Smooth muscle cell (in vitro differentiated cells): ENCODE measurements at regions not wholly inside any gene's neighbourhood (a gene's known extent, or its start where the extent isn't known, plus 50 kb on each side); places are given as distances from the start of the nearest gene placed in this dataset.

Experiments
- DNase-seq: peaks from one replicate; lab custom pipeline; 2025; ENCODE audit not compliant: unreplicated experiment; lab: John Stamatoyannopoulos, UW
- H2AFZ ChIP-seq: fragments of 200-600 bp; sonication (generic); 2 replicates; pipeline ENCODE4 v1.6.0; 2016; ENCODE audit warnings: antibody characterized with exemption, low read depth, mild to moderate bottlenecking
- H3F3A ChIP-seq: fragments of 200-600 bp; sonication (generic); 2 replicates; pipeline ENCODE4 v1.6.0; 2017; ENCODE audit warnings: antibody characterized with exemption, low read depth
- H3K27ac ChIP-seq: fragments of 200-600 bp; sonication (generic); 2 replicates; pipeline ENCODE4 v1.5.1; 2016; ENCODE audit warnings: low read depth, mild to moderate bottlenecking
- H3K27me3 ChIP-seq: fragments of 200-600 bp; sonication (generic); 2 replicates; pipeline ENCODE4 v1.6.1; 2016; ENCODE audit warnings: low read depth, mild to moderate bottlenecking
- H3K36me3 ChIP-seq: fragments of 200-600 bp; sonication (generic); 2 replicates; pipeline ENCODE4 v1.5.1; 2016; ENCODE audit warnings: low read depth
- H3K4me1 ChIP-seq: fragments of 200-600 bp; sonication (generic); 2 replicates; pipeline ENCODE4 v1.5.1; 2016; ENCODE audit warnings: low read depth
- H3K4me2 ChIP-seq: fragments of 200-600 bp; sonication (generic); 2 replicates; pipeline ENCODE4 v1.6.0; 2016; ENCODE audit warnings: mild to moderate bottlenecking
- H3K4me3 ChIP-seq: fragments of 200-600 bp; sonication (generic); 2 replicates; pipeline ENCODE4 v1.5.1; 2016; ENCODE audit warnings: mild to moderate bottlenecking
- H3K79me2 ChIP-seq: fragments of 200-600 bp; sonication (generic); 2 replicates; pipeline ENCODE4 v1.6.0; 2016; ENCODE audit warnings: low read depth, mild to moderate bottlenecking
- H3K9ac ChIP-seq: fragments of 200-600 bp; sonication (generic); 2 replicates; pipeline ENCODE4 v1.6.0; 2016; ENCODE audit warnings: low read depth
- H3K9me3 ChIP-seq: fragments of 200-600 bp; sonication (generic); replicated peaks from 2 replicates; pipeline ENCODE4 v1.5.1; 2016; ENCODE audit warnings: low read depth
- H4K20me1 ChIP-seq: fragments of 200-600 bp; sonication (generic); 2 replicates; pipeline ENCODE4 v1.6.0; 2016; ENCODE audit warnings: low read depth
- CTCF ChIP-seq: fragments of 200-600 bp; sonication (generic); IDR thresholded peaks from 2 replicates; pipeline ENCODE4 v1.5.1; 2017; ENCODE audit warnings: borderline replicate concordance, mild to moderate bottlenecking, antibody characterized with exemption; ENCODE audit not compliant: insufficient read depth, poor library complexity, severe bottlenecking
- WGBS: methylation state at CpG from one replicate; pipeline ENCODE4 v1.1.7; 2016; ENCODE audit warnings: low lambda C conversion rate; 5-methylcytosine and 5-hydroxymethylcytosine counted together

DNA sequence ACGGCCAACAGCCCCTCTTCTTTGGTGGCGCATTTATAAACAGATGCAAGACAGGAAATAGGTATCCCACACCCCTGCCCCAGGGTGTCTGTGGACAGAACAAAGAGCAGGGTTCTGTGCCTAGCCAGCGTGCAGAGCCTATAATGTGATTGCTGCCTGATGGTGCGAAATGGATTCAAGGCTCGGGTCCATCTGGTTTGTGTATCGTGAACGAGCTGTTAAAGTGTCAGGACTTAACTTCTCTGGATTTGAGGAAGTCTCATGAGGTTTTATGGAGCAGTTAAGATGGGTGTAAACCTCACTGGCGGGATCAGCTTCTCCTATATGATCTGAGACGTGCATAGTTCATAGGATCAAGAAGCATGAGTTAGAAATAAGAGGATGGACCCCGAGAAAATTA is 388.7 kb upstream of the TBX3 start:
- H3K27ac ChIP-seq: no peak overlapping the region
- no peaks in the 10 kb centered on the region for H3K27me3 ChIP-seq
- H3K9me3 ChIP-seq: no peaks in the 10 kb centered on the region
- no peaks in the 10 kb centered on the region for H3K36me3 ChIP-seq
- H3K79me2 ChIP-seq: no peaks in the 10 kb centered on the region
- H3K4me3 ChIP-seq: no peak overlapping the region
- no peak for DNase-seq
- no peaks in the 10 kb centered on the region for H3K4me1 ChIP-seq
- no peaks in the 10 kb centered on the region for H3F3A ChIP-seq
- H3K4me2 ChIP-seq: peak overlapping the region; percentile 61
- WGBS: 10% methylated on average over 10 of the region's 10 CpGs
- peak overlapping the region; percentile 76 for H2AFZ ChIP-seq
- no peaks in the 10 kb centered on the region for H4K20me1 ChIP-seq
- no peak overlapping the region for H3K9ac ChIP-seq
- no peak for TF ChIP-seq CTCF

DNA sequence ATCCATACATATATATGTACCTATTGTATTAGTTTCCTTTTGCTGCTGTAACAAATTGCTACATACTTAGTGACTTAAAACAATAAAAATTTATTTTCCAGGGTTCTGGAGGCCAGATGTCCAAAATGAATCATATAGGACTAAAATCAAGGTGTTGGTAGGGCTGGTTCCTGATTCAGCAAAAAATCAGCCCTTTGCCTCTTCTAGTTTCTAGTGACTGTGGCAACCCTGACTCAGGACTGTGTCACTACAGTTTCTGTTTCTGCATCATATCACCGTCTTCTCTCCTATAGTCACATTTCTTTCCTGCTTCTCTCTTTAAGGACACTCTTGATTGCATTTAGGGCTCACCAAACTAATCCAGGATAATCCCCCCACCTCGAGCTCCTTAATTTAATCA is 386.3 kb upstream of the TBX3 start:
- H3K27ac ChIP-seq: no peak overlapping the region
- no peak overlapping the region for H3K4me2 ChIP-seq
- DNase-seq: no peak
- no peaks in the 10 kb centered on the region for H3F3A ChIP-seq
- H3K4me3 ChIP-seq: no peak overlapping the region
- H3K79me2 ChIP-seq: no peaks in the 10 kb centered on the region
- no peaks in the 10 kb centered on the region for H3K27me3 ChIP-seq
- no peak overlapping the region for H2AFZ ChIP-seq
- no peaks in the 10 kb centered on the region for H3K36me3 ChIP-seq
- no peak overlapping the region for H3K9ac ChIP-seq
- TF ChIP-seq CTCF: no peak
- no peaks in the 10 kb centered on the region for H3K4me1 ChIP-seq
- WGBS: 13% methylated on average over 2 of the region's 2 CpGs
- no peaks in the 10 kb centered on the region for H4K20me1 ChIP-seq
- no peaks in the 10 kb centered on the region for H3K9me3 ChIP-seq

DNA sequence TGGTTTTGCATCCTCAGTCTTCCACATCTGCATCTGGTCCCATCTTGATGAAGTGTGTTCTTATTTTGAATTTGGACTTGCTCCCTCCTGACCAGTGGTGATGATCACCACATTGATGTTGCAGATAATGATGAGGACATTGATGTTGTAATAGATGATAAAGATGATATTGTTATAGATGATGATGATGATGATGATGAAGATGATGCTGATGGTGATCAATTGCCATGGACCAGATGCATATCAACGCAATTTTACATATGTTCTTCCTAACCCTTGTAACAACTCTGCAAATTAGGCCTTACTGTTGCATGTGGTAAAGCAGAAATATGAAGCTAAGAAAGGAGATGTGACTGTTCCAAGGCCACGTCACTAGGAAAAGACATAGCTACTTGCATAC is 380.3 kb upstream of the TBX3 start:
- Histone ChIP-seq H3K27me3 (no peaks in the 10 kb centered on the region), H2AFZ (no peak overlapping the region), H3K9me3 (no peaks in the 10 kb centered on the region), H3K79me2 (no peaks in the 10 kb centered on the region), H4K20me1 (no peaks in the 10 kb centered on the region), H3K36me3 (no peaks in the 10 kb centered on the region), H3K9ac (no peak overlapping the region), H3K4me3 (no peak overlapping the region), H3K4me1 (no peaks in the 10 kb centered on the region), H3K4me2 (no peak overlapping the region), H3K27ac (no peak overlapping the region), H3F3A (no peaks in the 10 kb centered on the region)
- no peak for TF ChIP-seq CTCF
- 100% methylated on average over 2 of the region's 2 CpGs for WGBS
- no peak for DNase-seq

- Histone ChIP-seq H3F3A (no peaks in the 10 kb centered on the region), H3K4me3 (no peak overlapping the region), H3K4me2 (no peak overlapping the region), H4K20me1 (no peaks in the 10 kb centered on the region), H2AFZ (no peak overlapping the region), H3K4me1 (peaks cover 8% of the 10 kb centered on the region), H3K9me3 (no peaks in the 10 kb centered on the region), H3K27me3 (no peaks in the 10 kb centered on the region), H3K36me3 (no peaks in the 10 kb centered on the region), H3K9ac (no peak overlapping the region), H3K27ac (no peak overlapping the region), H3K79me2 (no peaks in the 10 kb centered on the region)
- TF ChIP-seq CTCF: no peak
- no peak for DNase-seq
- 91% methylated on average over 5 of the region's 5 CpGs for WGBS
Observed at GRCh38 chr12:115062741-115063140, 378.8 kb upstream of the TBX3 start.
